Occipital lobe (tissue), 1 donor: ENCODE measurements at regions not wholly inside any gene's neighbourhood (a gene's known extent, or its start where the extent isn't known, plus 50 kb on each side); places are given as distances from the start of the nearest gene placed in this dataset.
A peak's percentile ranks its signal among the peaks of the same experiment; 100 is the strongest.

Experiments used
- DNase-seq: peaks from one replicate; lab custom pipeline; 2025; lab: John Stamatoyannopoulos, UW

- DNase-seq = no peak
Measured at GRCh38 chr10:78832281-78832680, 236.5 kb upstream of the ZMIZ1 start.

GRCh38 chr10:78838141-78838657 is 230.6 kb upstream of the ZMIZ1 start:
- no peak for DNase-seq

- DNase-seq = no peak
Measured at GRCh38 chr10:78843495-78843894, 225.3 kb upstream of the ZMIZ1 start.

GRCh38 chr10:78844960-78845607 is 223.7 kb upstream of the ZMIZ1 start:
- no peak for DNase-seq

GRCh38 chr10:78846071-78846470 is 222.7 kb upstream of the ZMIZ1 start:
- DNase-seq = no peak

GRCh38 chr10:78846760-78847159 is 222.0 kb upstream of the ZMIZ1 start:
- DNase-seq = peak; percentile 71

GRCh38 chr10:78847485-78847884 is 221.3 kb upstream of the ZMIZ1 start:
- no peak for DNase-seq

GRCh38 chr10:78849115-78849514 is 219.7 kb upstream of the ZMIZ1 start:
- DNase-seq = no peak

- DNase-seq = no peak
Measured at GRCh38 chr10:78849731-78850130, 219.0 kb upstream of the ZMIZ1 start.

- DNase-seq = no peak
Measured at GRCh38 chr10:78850644-78851435, 217.9 kb upstream of the ZMIZ1 start.

- no peak for DNase-seq
Measured at GRCh38 chr10:78851647-78852046, 217.1 kb upstream of the ZMIZ1 start.

- no peak for DNase-seq
Measured at GRCh38 chr10:78852466-78853240, 216.1 kb upstream of the ZMIZ1 start.

- DNase-seq = no peak
Measured at GRCh38 chr10:78853864-78854263, 214.9 kb upstream of the ZMIZ1 start.

- DNase-seq = peak; percentile 72
Measured at GRCh38 chr10:78856421-78856820, 212.3 kb upstream of the ZMIZ1 start.

GRCh38 chr10:78857193-78857592 is 211.6 kb upstream of the ZMIZ1 start:
- no peak for DNase-seq

- no peak for DNase-seq
Measured at GRCh38 chr10:78859266-78859665, 209.5 kb upstream of the ZMIZ1 start.

GRCh38 chr10:78859769-78860168 is 209.0 kb upstream of the ZMIZ1 start:
- no peak for DNase-seq

- DNase-seq = no peak
Measured at GRCh38 chr10:78860260-78860914, 208.4 kb upstream of the ZMIZ1 start.

- DNase-seq = no peak
Measured at GRCh38 chr10:78861529-78862327, 207.0 kb upstream of the ZMIZ1 start.

GRCh38 chr10:78862328-78862640 is 206.5 kb upstream of the ZMIZ1 start:
- DNase-seq = no peak
